ENCODE measurements at regions not wholly inside any gene's neighbourhood (a gene's known extent, or its start where the extent isn't known, plus 50 kb on each side); places are given as distances from the start of the nearest gene placed in this dataset.

DNA sequence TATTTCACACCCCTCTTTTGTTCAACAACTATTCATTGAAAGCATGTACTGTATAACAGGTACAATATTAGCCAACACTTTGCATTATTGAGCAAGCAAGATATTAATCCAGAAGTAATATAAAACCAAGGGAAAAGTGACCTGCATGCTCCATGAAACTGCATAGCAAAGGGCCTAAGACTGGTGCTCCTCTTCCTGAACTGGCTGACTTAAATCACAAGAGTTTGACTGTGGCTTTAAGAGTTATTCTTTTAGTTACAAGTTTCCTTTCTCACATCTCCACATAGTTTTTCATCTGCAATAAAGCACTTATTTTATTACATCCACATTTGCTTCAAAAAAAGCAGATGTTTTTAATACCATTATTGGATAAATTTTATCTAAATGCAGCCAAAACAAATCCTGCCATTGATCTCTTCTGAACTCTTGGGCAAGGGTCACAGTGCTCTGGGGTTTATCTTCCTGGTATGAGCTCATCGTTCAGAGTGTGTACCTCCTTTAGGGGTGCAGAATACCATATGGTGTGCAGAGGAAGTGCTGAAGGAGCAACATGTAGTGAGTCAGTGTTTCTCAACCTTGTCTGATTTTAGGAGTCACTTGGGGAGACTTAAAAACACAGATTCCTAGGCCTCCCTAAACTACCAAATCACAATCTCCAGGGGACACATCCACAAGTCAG lies 1225.9 kb upstream of the MAP3K7 start:
- TF ChIP-seq, protein P1, sequence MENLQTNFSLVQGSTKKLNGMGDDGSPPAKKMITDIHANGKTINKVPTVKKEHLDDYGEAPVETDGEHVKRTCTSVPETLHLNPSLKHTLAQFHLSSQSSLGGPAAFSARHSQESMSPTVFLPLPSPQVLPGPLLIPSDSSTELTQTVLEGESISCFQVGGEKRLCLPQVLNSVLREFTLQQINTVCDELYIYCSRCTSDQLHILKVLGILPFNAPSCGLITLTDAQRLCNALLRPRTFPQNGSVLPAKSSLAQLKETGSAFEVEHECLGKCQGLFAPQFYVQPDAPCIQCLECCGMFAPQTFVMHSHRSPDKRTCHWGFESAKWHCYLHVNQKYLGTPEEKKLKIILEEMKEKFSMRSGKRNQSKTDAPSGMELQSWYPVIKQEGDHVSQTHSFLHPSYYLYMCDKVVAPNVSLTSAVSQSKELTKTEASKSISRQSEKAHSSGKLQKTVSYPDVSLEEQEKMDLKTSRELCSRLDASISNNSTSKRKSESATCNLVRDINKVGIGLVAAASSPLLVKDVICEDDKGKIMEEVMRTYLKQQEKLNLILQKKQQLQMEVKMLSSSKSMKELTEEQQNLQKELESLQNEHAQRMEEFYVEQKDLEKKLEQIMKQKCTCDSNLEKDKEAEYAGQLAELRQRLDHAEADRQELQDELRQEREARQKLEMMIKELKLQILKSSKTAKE (IDR thresholded peaks at IDR 0.05; ENCODE audit: low read depth, poor library complexity, severe bottlenecking) = no peak
- TF ChIP-seq TCF12 (IDR thresholded peaks at IDR 0.05; ENCODE audit: low read depth, low read length) (no peak), CREM (IDR thresholded peaks at IDR 0.05; ENCODE audit: low read depth) (no peak), CEBPB (IDR thresholded peaks at IDR 0.05; ENCODE audit: borderline replicate concordance in 1 of 2, low read depth in 2 of 2, low read length in 2 of 2) (no peak)
- TF ChIP-seq, protein P2, sequence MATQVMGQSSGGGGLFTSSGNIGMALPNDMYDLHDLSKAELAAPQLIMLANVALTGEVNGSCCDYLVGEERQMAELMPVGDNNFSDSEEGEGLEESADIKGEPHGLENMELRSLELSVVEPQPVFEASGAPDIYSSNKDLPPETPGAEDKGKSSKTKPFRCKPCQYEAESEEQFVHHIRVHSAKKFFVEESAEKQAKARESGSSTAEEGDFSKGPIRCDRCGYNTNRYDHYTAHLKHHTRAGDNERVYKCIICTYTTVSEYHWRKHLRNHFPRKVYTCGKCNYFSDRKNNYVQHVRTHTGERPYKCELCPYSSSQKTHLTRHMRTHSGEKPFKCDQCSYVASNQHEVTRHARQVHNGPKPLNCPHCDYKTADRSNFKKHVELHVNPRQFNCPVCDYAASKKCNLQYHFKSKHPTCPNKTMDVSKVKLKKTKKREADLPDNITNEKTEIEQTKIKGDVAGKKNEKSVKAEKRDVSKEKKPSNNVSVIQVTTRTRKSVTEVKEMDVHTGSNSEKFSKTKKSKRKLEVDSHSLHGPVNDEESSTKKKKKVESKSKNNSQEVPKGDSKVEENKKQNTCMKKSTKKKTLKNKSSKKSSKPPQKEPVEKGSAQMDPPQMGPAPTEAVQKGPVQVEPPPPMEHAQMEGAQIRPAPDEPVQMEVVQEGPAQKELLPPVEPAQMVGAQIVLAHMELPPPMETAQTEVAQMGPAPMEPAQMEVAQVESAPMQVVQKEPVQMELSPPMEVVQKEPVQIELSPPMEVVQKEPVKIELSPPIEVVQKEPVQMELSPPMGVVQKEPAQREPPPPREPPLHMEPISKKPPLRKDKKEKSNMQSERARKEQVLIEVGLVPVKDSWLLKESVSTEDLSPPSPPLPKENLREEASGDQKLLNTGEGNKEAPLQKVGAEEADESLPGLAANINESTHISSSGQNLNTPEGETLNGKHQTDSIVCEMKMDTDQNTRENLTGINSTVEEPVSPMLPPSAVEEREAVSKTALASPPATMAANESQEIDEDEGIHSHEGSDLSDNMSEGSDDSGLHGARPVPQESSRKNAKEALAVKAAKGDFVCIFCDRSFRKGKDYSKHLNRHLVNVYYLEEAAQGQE (IDR thresholded peaks at IDR 0.05; ENCODE audit: low read depth, low read length) = no peak

All from GM12878 (cell line).